Small intestine (tissue), 7 donors: ENCODE measurements at regions not wholly inside any gene's neighbourhood (a gene's known extent, or its start where the extent isn't known, plus 50 kb on each side); places are given as distances from the start of the nearest gene placed in this dataset.

Experiments
- DNase-seq, 2 donors: peaks; one replicate each; pipeline versions ENCODE4 v3.0.0 to v3.0.0-alpha.2; 2013
- FAIRE-seq: peaks from 2 replicates; lab custom pipeline; 2012; peaks lifted over from hg19 to GRCh38; lab: Jason Lieb, UNC
- H3K27ac ChIP-seq, 3 donors: one replicate each; pipeline ENCODE4 v1.5.1; 2013; ENCODE audit warnings: low read length in 2 of 3, mild to moderate bottlenecking in 2 of 3, control low read depth in 1 of 3, inconsistent platforms in 1 of 3, low read depth in 1 of 3, moderate library complexity in 1 of 3
- H3K27me3 ChIP-seq, 3 donors: one replicate each; pipeline ENCODE4 v1.6.1; 2013; ENCODE audit warnings: low read length in 3 of 3, inconsistent platforms in 1 of 3; ENCODE audit not compliant: control insufficient read depth in 3 of 3, insufficient read depth in 3 of 3
- H3K36me3 ChIP-seq, 3 donors: one replicate each; pipeline ENCODE4 v1.6.1; 2013; ENCODE audit warnings: low read length in 3 of 3, inconsistent platforms in 1 of 3, low read depth in 1 of 3, mild to moderate bottlenecking in 1 of 3, moderate library complexity in 1 of 3; ENCODE audit not compliant: control insufficient read depth in 3 of 3, insufficient read depth in 2 of 3
- H3K4me1 ChIP-seq, 3 donors: one replicate each; pipeline ENCODE4 v1.6.1; 2013; ENCODE audit warnings: low read length in 2 of 3, inconsistent platforms in 1 of 3, low read depth in 1 of 3, mild to moderate bottlenecking in 1 of 3, moderate library complexity in 1 of 3; ENCODE audit not compliant: control insufficient read depth in 3 of 3, insufficient read depth in 2 of 3
- H3K4me3 ChIP-seq, 3 donors: one replicate each; pipeline ENCODE4 v1.5.1; 2013; ENCODE audit warnings: low read length in 3 of 3, control low read depth in 1 of 3, inconsistent platforms in 1 of 3, low read depth in 1 of 3, mild to moderate bottlenecking in 1 of 3, moderate library complexity in 1 of 3
- H3K9me3 ChIP-seq, 2 donors: one replicate each; pipeline ENCODE4 v1.6.1; 2013; ENCODE audit warnings: low read depth in 1 of 2, low read length in 1 of 2; ENCODE audit not compliant: control insufficient read depth in 2 of 2, insufficient read depth in 1 of 2
- WGBS, 3 donors: extraction: QIAGEN DNeasy Blood & Tissue Kit; methylation state at CpG; one replicate each; pipeline ENCODE4 v1.1.7; 2013; 5-methylcytosine and 5-hydroxymethylcytosine counted together
- donor health status: healthy with polysubstance abuse.
- donor health status: control.
- donor health status: control.
- donor health status: Bipolar disorder and iron deficiency.
- donor health status: healthy.

GRCh38 chr5:15073453-15073852, 201.9 kb upstream of the ANKH start:
- FAIRE-seq (no peak), DNase-seq (no peak)
- Histone ChIP-seq H3K4me1 (no peaks in the 10 kb centered on the region), H3K27me3 (no peaks in the 10 kb centered on the region), H3K4me3 (no peak overlapping the region), H3K36me3 (no peaks in the 10 kb centered on the region), H3K27ac (no peak overlapping the region), H3K9me3 (no peaks in the 10 kb centered on the region)
- 63 to 78% (median 67%) methylated on average over 3 of the region's 3 CpGs for WGBS, 3 donors

DNA sequence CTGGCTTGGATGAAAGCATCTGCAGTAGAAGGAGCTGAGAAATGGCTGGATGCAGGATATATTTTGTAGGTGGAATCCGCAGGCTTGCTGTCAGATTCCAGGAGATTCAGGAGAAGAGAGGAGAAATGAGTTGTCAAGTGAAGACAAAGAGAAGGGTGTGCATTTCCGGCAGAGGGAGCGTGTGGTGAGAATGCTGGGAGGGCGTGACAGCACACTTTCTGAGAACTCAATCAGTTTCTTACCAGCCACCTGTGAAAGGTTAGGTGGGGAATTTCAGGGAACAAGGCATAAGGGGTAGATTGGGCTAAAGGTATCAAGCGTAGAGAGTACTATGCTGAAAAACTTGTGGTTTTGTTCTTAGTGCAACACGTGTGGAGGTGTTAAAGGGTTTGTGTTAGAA, 199.3 kb upstream of the ANKH start:
- H3K27me3 ChIP-seq = no peaks in the 10 kb centered on the region
- no peak overlapping the region for H3K4me3 ChIP-seq
- H3K27ac ChIP-seq = no peak overlapping the region
- H3K4me1 ChIP-seq = no peaks in the 10 kb centered on the region
- 72 to 86% (median 83%) methylated on average over 6 of the region's 6 CpGs for whole genome bisulfite sequencing, 3 donors
- no peaks in the 10 kb centered on the region for H3K9me3 ChIP-seq
- DNase-seq (no peak), FAIRE-seq (no peak)
- H3K36me3 ChIP-seq = no peaks in the 10 kb centered on the region

DNA sequence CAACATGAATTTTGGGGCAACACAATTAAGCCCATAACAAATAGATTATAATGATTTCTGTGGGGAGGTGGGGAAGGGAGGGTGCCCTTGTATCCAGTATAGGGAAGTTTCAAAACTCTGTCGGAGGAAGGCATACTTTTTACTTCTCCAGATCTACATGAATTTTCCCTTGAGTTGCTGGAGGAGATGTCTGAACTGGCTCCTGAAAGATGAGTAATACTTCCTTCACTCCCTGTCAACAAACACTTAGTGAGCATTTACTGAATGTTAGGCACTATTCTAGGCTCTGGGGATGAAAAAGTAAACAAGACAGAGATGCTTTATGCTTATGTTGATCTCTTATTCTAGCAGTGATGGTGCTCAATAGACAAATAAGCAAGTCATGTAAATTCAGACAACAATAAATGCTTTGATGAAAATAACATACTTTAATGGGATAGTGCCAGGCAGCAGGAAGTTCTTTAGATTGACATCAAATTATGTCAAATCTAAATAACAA, 197.9 kb upstream of the ANKH start:
- no peaks in the 10 kb centered on the region for H3K36me3 ChIP-seq
- H3K4me3 ChIP-seq = no peak overlapping the region
- H3K4me1 ChIP-seq = no peaks in the 10 kb centered on the region
- no peaks in the 10 kb centered on the region for H3K9me3 ChIP-seq
- FAIRE-seq = no peak
- H3K27ac ChIP-seq = no peak overlapping the region
- no peak for DNase-seq
- H3K27me3 ChIP-seq = no peaks in the 10 kb centered on the region
- WGBS, 3 donors = 84 to 91% (median 86%) methylated on average over 1 of the region's 1 CpG

DNA sequence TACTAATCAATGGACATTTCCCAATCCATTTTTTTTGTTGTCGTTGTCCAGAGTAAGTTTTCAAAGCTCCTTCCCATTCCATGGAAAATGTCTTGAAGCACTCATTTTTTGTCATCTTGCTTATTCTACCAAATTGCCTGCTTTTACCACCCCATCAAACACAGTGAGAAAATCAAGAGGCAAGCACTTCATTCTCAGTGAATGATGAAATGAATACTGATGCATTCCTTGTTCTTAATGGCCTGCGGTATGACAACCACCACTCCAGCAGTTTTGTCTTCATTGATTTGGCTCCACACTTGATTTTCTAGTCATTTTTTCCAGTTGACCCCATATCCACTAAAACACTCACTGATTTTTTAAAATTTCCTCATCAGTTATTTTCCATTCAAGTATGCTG, 193.5 kb upstream of the ANKH start:
- no peaks in the 10 kb centered on the region for H3K4me1 ChIP-seq
- WGBS, 3 donors = 76 to 86% (median 80%) methylated on average over 2 of the region's 2 CpGs
- no peak overlapping the region for H3K4me3 ChIP-seq
- no peaks in the 10 kb centered on the region for H3K9me3 ChIP-seq
- no peak for FAIRE-seq
- no peak for DNase-seq
- H3K27ac ChIP-seq = no peak overlapping the region
- no peaks in the 10 kb centered on the region for H3K27me3 ChIP-seq
- no peaks in the 10 kb centered on the region for H3K36me3 ChIP-seq

GRCh38 chr5:15064396-15064795, 192.8 kb upstream of the ANKH start:
- Histone ChIP-seq H3K4me3 (no peak overlapping the region), H3K27ac (no peak overlapping the region), H3K36me3 (no peaks in the 10 kb centered on the region), H3K27me3 (no peaks in the 10 kb centered on the region), H3K9me3 (no peaks in the 10 kb centered on the region), H3K4me1 (no peaks in the 10 kb centered on the region)
- FAIRE-seq (no peak), DNase-seq (no peak)
- WGBS, 3 donors = 71 to 91% (median 86%) methylated on average over 2 of the region's 2 CpGs

GRCh38 chr5:15056988-15057592, 185.5 kb upstream of the ANKH start:
- FAIRE-seq = no peak
- no peak for DNase-seq
- H3K4me3 ChIP-seq = no peak overlapping the region
- WGBS, 3 donors = 75 to 94% (median 81%) methylated on average over 6 of the region's 6 CpGs
- H3K36me3 ChIP-seq = no peaks in the 10 kb centered on the region
- H3K27me3 ChIP-seq = no peaks in the 10 kb centered on the region
- no peaks in the 10 kb centered on the region for H3K4me1 ChIP-seq
- no peaks in the 10 kb centered on the region for H3K9me3 ChIP-seq
- H3K27ac ChIP-seq = no peak overlapping the region

GRCh38 chr5:15044521-15044920, 172.9 kb upstream of the ANKH start:
- no peaks in the 10 kb centered on the region for H3K36me3 ChIP-seq
- H3K27ac ChIP-seq = no peak overlapping the region
- H3K4me1 ChIP-seq = no peaks in the 10 kb centered on the region
- no peaks in the 10 kb centered on the region for H3K9me3 ChIP-seq
- 51 to 71% (median 57%) methylated on average over 3 of the region's 3 CpGs for WGBS, 3 donors
- H3K4me3 ChIP-seq = no peak overlapping the region
- no peaks in the 10 kb centered on the region for H3K27me3 ChIP-seq
- no peak for FAIRE-seq
- DNase-seq = no peak

- Histone ChIP-seq H3K27ac (no peak overlapping the region), H3K27me3 (no peaks in the 10 kb centered on the region), H3K36me3 (no peaks in the 10 kb centered on the region), H3K4me1 (no peaks in the 10 kb centered on the region), H3K4me3 (no peak overlapping the region), H3K9me3 (peaks cover 0 to 2% of the 10 kb centered on the region in 2 donors)
- WGBS, 3 donors = 33 to 56% (median 40%) methylated on average over 4 of the region's 4 CpGs
- FAIRE-seq (no peak), DNase-seq (no peak)
Measured at GRCh38 chr5:15037247-15037908, 165.8 kb upstream of the ANKH start.
